Fibroblast of mammary gland (primary cell): ENCODE measurements at regions not wholly inside any gene's neighbourhood (a gene's known extent, or its start where the extent isn't known, plus 50 kb on each side); places are given as distances from the start of the nearest gene placed in this dataset.

Experiments used
- DNase-seq: peaks from one replicate; pipeline ENCODE4 v3.0.0-alpha.2; 2010; ENCODE audit warnings: low read depth
- H3K4me3 ChIP-seq: 2 replicates; pipeline ENCODE4 v1.5.1; 2011; ENCODE audit warnings: low read depth, mild to moderate bottlenecking, low read length, moderate library complexity; ENCODE audit not compliant: control insufficient read depth
- TF ChIP-seq, protein P1 (sequence below): conservative IDR thresholded peaks from 2 replicates; pipeline ENCODE4 v1.5.1; 2011; ENCODE audit warnings: low read depth, low read length, inconsistent platforms; ENCODE audit not compliant: control insufficient read depth, insufficient read depth

DNA sequence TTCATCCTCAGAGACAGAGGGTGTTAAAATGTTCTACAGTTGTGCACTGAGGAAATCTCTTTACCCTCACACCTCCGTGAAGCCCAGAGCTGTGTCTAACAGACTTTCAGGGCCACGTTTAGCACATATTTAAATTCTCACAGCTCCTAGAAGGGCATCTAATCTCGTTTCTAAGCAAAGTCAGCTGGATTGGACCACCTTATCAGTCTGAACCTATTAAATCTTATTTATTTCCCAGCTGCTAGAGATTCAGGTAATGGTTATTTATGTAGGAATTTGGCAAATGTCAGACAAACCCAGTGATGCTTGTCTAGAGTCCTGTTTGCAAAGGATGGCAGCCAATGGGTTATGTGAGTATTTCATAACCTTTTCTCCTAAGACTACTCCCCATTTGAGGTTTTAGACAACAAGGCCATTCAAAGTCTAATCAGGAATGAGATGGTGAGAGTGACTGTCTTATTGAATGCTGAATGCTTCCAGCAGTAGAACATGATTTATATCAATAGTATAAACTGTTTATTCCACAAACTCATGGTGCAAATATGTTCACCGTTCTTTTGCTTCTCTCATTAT is 54.8 kb upstream of the EXOC4 start:
- TF ChIP-seq, protein P1, sequence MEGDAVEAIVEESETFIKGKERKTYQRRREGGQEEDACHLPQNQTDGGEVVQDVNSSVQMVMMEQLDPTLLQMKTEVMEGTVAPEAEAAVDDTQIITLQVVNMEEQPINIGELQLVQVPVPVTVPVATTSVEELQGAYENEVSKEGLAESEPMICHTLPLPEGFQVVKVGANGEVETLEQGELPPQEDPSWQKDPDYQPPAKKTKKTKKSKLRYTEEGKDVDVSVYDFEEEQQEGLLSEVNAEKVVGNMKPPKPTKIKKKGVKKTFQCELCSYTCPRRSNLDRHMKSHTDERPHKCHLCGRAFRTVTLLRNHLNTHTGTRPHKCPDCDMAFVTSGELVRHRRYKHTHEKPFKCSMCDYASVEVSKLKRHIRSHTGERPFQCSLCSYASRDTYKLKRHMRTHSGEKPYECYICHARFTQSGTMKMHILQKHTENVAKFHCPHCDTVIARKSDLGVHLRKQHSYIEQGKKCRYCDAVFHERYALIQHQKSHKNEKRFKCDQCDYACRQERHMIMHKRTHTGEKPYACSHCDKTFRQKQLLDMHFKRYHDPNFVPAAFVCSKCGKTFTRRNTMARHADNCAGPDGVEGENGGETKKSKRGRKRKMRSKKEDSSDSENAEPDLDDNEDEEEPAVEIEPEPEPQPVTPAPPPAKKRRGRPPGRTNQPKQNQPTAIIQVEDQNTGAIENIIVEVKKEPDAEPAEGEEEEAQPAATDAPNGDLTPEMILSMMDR: no peak
- no peak overlapping the region for H3K4me3 ChIP-seq
- no peak for DNase-seq

DNA sequence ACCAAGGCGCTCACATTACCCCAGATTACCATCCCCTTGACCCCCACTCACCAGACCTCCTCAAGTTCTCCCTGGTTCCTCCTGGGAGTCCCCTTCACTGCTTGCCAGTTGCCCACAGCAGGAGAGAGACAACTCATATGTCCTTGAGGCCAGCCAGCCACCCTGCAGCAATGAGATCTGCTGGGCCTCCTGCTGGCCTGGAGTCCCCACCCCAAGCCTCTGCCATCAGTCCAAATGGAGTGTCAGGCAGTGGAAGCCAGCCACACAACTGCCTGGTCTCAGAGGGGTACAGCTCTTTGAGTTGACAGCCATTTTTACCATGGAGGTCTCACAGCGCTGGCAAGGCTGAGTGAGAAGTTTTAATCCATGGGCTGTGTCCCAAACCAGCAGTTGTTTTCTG is 53.0 kb upstream of the EXOC4 start:
- no peak overlapping the region for H3K4me3 ChIP-seq
- TF ChIP-seq, protein P1: no peak
- DNase-seq: no peak

DNA sequence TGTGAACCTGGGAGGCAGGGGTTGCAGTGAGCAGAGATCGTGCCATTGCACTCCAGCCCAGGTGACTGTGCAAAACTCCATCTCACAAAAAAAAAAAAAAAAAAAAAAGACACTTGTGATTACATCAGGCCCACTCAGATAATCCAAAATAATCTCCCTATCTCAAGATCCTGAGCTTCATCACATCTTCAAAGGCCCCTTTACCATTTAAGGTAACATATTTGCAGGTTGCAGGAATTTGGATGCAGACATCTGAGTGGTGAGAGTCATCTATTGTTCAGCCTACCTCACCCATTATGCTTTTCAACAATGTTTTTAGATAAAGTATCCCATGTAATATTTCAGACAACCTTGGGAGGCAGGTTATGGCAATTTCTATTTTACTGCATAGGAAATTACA is 51.4 kb upstream of the EXOC4 start:
- no peak overlapping the region for H3K4me3 ChIP-seq
- DNase-seq: no peak
- TF ChIP-seq, protein P1: no peak

DNA sequence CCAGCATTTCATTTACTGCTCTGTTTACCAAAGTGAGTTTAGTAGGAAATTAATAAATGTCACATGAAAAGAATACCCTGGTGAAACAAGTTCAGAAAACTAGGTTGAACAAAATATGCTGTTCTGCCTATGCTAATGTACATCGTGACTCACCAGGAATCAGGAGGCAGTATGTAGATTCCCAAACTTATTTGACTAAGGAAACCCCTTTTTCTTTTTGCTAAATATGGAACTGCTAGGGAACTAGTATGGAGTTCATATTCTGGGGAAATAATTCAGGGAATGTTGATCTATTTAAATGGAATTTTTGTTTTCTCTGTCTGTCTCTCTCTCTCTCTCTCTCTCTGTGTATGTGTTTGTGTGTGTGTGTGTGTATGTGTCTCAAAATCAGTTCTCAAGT is 49.9 kb upstream of the EXOC4 start:
- H3K4me3 ChIP-seq: no peak overlapping the region
- TF ChIP-seq, protein P1: no peak
- no peak for DNase-seq
